PFSK-1 (cell line): ENCODE measurements at regions not wholly inside any gene's neighbourhood (a gene's known extent, or its start where the extent isn't known, plus 50 kb on each side); places are given as distances from the start of the nearest gene placed in this dataset.

Experiments
- FOXP2 ChIP-seq: optimal IDR thresholded peaks from 2 replicates; pipeline ENCODE3; 2011; ENCODE audit warnings: borderline replicate concordance, control low read depth, inconsistent platforms; ENCODE audit not compliant: insufficient read depth; ENCODE audit errors: extremely low read length, extremely low read depth
- POLR2AphosphoS5 ChIP-seq: IDR thresholded peaks from 2 replicates; pipeline ENCODE4 v1.6.1; 2012; ENCODE audit warnings: low read depth, mild to moderate bottlenecking, control low read depth, low read length, moderate library complexity
- REST ChIP-seq, 2 experiments: IDR thresholded peaks; 2 replicates each; pipeline versions ENCODE4 v1.6.1 to v1.8.0; 2011 to 2012; ENCODE audit warnings: low read depth in 2 of 2, low read length in 2 of 2, control low read depth in 1 of 2, inconsistent platforms in 1 of 2, mild to moderate bottlenecking in 1 of 2, moderate library complexity in 1 of 2; ENCODE audit not compliant: insufficient read depth in 1 of 2
- SIN3A ChIP-seq: IDR thresholded peaks from 2 replicates; pipeline ENCODE4 v1.6.1; 2012; ENCODE audit warnings: mild to moderate bottlenecking, low read length, moderate library complexity, borderline replicate concordance; ENCODE audit not compliant: insufficient read depth
- TAF1 ChIP-seq: IDR thresholded peaks from 2 replicates; pipeline ENCODE4 v1.6.1; 2012; ENCODE audit warnings: low read length, control low read depth, borderline replicate concordance; ENCODE audit not compliant: insufficient read depth

- TF ChIP-seq SIN3A, result no peak
- TF ChIP-seq TAF1, result no peak
- no peak for TF ChIP-seq POLR2AphosphoS5
- no peak for TF ChIP-seq FOXP2
- no peak for TF ChIP-seq REST (IDR thresholded peaks at IDR 0.05; ENCODE audit: insufficient read depth in 1 of 2, low read depth in 2 of 2, low read length in 2 of 2)
These were observed 218.2 kb downstream of the PSAT1 start for GRCh38 chr9:78515108-78515507.

GRCh38 chr9:78519786-78520185 is 222.9 kb downstream of the PSAT1 start:
- TF ChIP-seq POLR2AphosphoS5, result no peak
- TF ChIP-seq REST (IDR thresholded peaks at IDR 0.05; ENCODE audit: insufficient read depth in 1 of 2, low read depth in 2 of 2, low read length in 2 of 2), result no peak
- TF ChIP-seq TAF1, result no peak
- TF ChIP-seq SIN3A, result no peak
- no peak for TF ChIP-seq FOXP2

GRCh38 chr9:78521680-78522079 is 224.8 kb downstream of the PSAT1 start:
- TF ChIP-seq SIN3A (no peak), POLR2AphosphoS5 (no peak)

GRCh38 chr9:78525986-78526560 is 229.1 kb downstream of the PSAT1 start:
- TF ChIP-seq FOXP2 (no peak), TAF1 (no peak), REST (IDR thresholded peaks at IDR 0.05; ENCODE audit: insufficient read depth in 1 of 2, low read depth in 2 of 2, low read length in 2 of 2) (no peak), POLR2AphosphoS5 (no peak), SIN3A (no peak)

GRCh38 chr9:78533500-78533899 is 236.6 kb downstream of the PSAT1 start:
- TF ChIP-seq FOXP2, result no peak
- TF ChIP-seq SIN3A, result no peak
- TF ChIP-seq REST (IDR thresholded peaks at IDR 0.05; ENCODE audit: insufficient read depth in 1 of 2, low read depth in 2 of 2, low read length in 2 of 2), result no peak
- no peak for TF ChIP-seq TAF1
- no peak for TF ChIP-seq POLR2AphosphoS5
